Ovary (tissue), 3 donors: ENCODE measurements at regions not wholly inside any gene's neighbourhood (a gene's known extent, or its start where the extent isn't known, plus 50 kb on each side); places are given as distances from the start of the nearest gene placed in this dataset.
"Not testable (repeated sequence)": the region's sequence is repeated elsewhere in the genome, so short reads cannot be mapped to it uniquely, and the experiment has no call there.

Experiments
- CTCF ChIP-seq, 3 donors: fragments of 450-650 bp in 2 of 3; fragments of 200-600 bp in 1 of 3; IDR thresholded peaks; one replicate each; pipeline versions ENCODE4 v1.5.1 to v1.8.0; 2016 to 2022; ENCODE audit warnings: antibody characterized with exemption in 3 of 3, mild to moderate bottlenecking in 1 of 3
- POLR2A ChIP-seq: fragments of 450-650 bp; IDR thresholded peaks from one replicate; pipeline ENCODE4 v1.6.1; 2017; ENCODE audit warnings: antibody characterized with exemption, mild to moderate bottlenecking, moderate library complexity
- donor health status: DM: no; HTN: no; CAD: no.

DNA sequence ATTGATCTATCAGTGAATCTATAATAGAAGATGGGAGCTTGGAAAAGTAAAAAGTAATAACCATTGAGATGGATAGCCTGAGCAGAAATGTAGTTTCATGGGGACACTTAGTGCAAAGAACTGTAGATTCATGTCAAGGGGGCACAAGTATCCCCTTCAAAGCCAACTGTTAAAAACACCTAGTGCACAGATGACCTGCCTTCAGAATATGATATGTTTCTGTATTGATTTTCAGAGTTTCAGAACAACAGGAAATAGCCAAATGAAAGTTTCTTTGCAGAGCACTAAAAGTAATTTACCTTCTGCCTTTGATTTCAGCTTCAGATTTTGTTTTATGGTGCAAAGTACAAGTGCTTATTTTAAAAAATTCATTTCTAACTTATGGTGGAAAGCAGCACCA, 169.9 kb downstream of the SPDYE17 start:
- not testable (repeated sequence) for TF ChIP-seq CTCF (IDR thresholded peaks at IDR 0.05); POLR2A
